ENCODE measurements at regions not wholly inside any gene's neighbourhood (a gene's known extent, or its start where the extent isn't known, plus 50 kb on each side); places are given as distances from the start of the nearest gene placed in this dataset.

- TF ChIP-seq EZH2 (IDR thresholded peaks at IDR 0.05; ENCODE audit: borderline replicate concordance, low read depth, low read length, poor library complexity, severe bottlenecking) (no peak), CTCF (conservative IDR thresholded peaks at IDR 0.05; ENCODE audit: low read depth, low read length) (no peak)
Measured at GRCh38 chr1:94624203-94624602, 82.6 kb upstream of the F3 start.

Data from A673 (cell line).